ENCODE measurements at regions not wholly inside any gene's neighbourhood (a gene's known extent, or its start where the extent isn't known, plus 50 kb on each side); places are given as distances from the start of the nearest gene placed in this dataset.

- no peaks in the 10 kb centered on the region for H4K20me1 ChIP-seq (ENCODE audit: insufficient read depth)
- no peaks in the 10 kb centered on the region for H3K9me2 ChIP-seq (ENCODE audit: insufficient read depth)
- H3K79me2 ChIP-seq (ENCODE audit: insufficient read depth, low read length), result no peaks in the 10 kb centered on the region
- no peaks in the 10 kb centered on the region for H3K4me1 ChIP-seq (ENCODE audit: control insufficient read depth in 1 of 2, insufficient read depth in 2 of 2, low read length in 2 of 2)
- ChIA-PET POLR2A (no interaction called here), CTCF (no interaction called here), RAD21 (ENCODE audit: low non-redundant PET in 1 of 2, low total read pairs in 2 of 2, uncharacterized antibody in 2 of 2, unreplicated experiment in 2 of 2) (no interaction called here)
- ATAC-seq, result no peak
- no peak overlapping the region for H3K4me3 ChIP-seq (replicated peaks in 1 of 2; ENCODE audit: low read depth in 1 of 2, low read length in 2 of 2)
- TF ChIP-seq SRF (IDR thresholded peaks at IDR 0.05; ENCODE audit: low read depth) (no peak), JUND (IDR thresholded peaks at IDR 0.05) (no peak), CEBPB (IDR thresholded peaks at IDR 0.05; ENCODE audit: low read depth) (no peak), ZNF274 (IDR thresholded peaks at IDR 0.05; ENCODE audit: low read depth, low read length) (no peak), YY1 (IDR thresholded peaks at IDR 0.05; ENCODE audit: extremely low read depth, insufficient replicate concordance, low read depth, low read length) (no peak), TCF7L2 (IDR thresholded peaks at IDR 0.05; ENCODE audit: borderline replicate concordance, extremely low read depth, insufficient read depth, insufficient read length) (no peak), EZH2 (IDR thresholded peaks at IDR 0.05) (no peak), EZH2phosphoT487 (IDR thresholded peaks at IDR 0.05; ENCODE audit: borderline replicate concordance) (no peak), SP1 (IDR thresholded peaks at IDR 0.05; ENCODE audit: low read depth) (no peak), ELF1 (IDR thresholded peaks at IDR 0.05; ENCODE audit: borderline replicate concordance, low read depth) (no peak), ATF3 (IDR thresholded peaks at IDR 0.05) (no peak), EGR1 (IDR thresholded peaks at IDR 0.05; ENCODE audit: low read depth) (no peak), POLR2AphosphoS5 (IDR thresholded peaks at IDR 0.05; ENCODE audit: low read depth, low read length) (no peak), FOSL1 (IDR thresholded peaks at IDR 0.05; ENCODE audit: low read depth) (no peak), SIN3A (IDR thresholded peaks at IDR 0.05; ENCODE audit: low read depth) (no peak), CTCF (IDR thresholded peaks at IDR 0.05 in 2 of 3, conservative IDR thresholded peaks at IDR 0.05 in 1 of 3; ENCODE audit: borderline replicate concordance in 1 of 3, insufficient read depth in 1 of 3, low read depth in 2 of 3, low read length in 2 of 3) (no peak)
- TF ChIP-seq, protein P1, sequence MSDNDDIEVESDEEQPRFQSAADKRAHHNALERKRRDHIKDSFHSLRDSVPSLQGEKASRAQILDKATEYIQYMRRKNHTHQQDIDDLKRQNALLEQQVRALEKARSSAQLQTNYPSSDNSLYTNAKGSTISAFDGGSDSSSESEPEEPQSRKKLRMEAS (IDR thresholded peaks at IDR 0.05), result no peak
- TF ChIP-seq, protein P2, sequence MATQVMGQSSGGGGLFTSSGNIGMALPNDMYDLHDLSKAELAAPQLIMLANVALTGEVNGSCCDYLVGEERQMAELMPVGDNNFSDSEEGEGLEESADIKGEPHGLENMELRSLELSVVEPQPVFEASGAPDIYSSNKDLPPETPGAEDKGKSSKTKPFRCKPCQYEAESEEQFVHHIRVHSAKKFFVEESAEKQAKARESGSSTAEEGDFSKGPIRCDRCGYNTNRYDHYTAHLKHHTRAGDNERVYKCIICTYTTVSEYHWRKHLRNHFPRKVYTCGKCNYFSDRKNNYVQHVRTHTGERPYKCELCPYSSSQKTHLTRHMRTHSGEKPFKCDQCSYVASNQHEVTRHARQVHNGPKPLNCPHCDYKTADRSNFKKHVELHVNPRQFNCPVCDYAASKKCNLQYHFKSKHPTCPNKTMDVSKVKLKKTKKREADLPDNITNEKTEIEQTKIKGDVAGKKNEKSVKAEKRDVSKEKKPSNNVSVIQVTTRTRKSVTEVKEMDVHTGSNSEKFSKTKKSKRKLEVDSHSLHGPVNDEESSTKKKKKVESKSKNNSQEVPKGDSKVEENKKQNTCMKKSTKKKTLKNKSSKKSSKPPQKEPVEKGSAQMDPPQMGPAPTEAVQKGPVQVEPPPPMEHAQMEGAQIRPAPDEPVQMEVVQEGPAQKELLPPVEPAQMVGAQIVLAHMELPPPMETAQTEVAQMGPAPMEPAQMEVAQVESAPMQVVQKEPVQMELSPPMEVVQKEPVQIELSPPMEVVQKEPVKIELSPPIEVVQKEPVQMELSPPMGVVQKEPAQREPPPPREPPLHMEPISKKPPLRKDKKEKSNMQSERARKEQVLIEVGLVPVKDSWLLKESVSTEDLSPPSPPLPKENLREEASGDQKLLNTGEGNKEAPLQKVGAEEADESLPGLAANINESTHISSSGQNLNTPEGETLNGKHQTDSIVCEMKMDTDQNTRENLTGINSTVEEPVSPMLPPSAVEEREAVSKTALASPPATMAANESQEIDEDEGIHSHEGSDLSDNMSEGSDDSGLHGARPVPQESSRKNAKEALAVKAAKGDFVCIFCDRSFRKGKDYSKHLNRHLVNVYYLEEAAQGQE (IDR thresholded peaks at IDR 0.05; ENCODE audit: low read depth), result no peak
- H3K9me3 ChIP-seq (ENCODE audit: control insufficient read depth in 1 of 2, insufficient read depth in 1 of 2, low read depth in 1 of 2, low read length in 2 of 2), result no peaks in the 10 kb centered on the region
- no TSS peak for BruUV-seq (replicated peaks)
- no peak overlapping the region for H3K4me2 ChIP-seq (ENCODE audit: low read length)
- DNase-seq (ENCODE audit: low read depth, low spot score), result no peak
- no peaks in the 10 kb centered on the region for H3K36me3 ChIP-seq (ENCODE audit: control insufficient read depth in 1 of 2, insufficient read depth in 2 of 2, low read length in 2 of 2)
- no peak overlapping the region for H3K27ac ChIP-seq (ENCODE audit: low read depth, low read length)
- H2AFZ ChIP-seq (ENCODE audit: low read depth, low read length, poor library complexity, severe bottlenecking), result no peak overlapping the region
- peaks cover 5% of the 10 kb centered on the region; the same call in 1 of the 2 replicates for H3K27me3 ChIP-seq (ENCODE audit: insufficient read depth, low read length)
- H3K9ac ChIP-seq (ENCODE audit: low read length), result no peak overlapping the region
- intact Hi-C loops (cut with micrococcal nuclease), result no loop called here
These were observed 382.2 kb upstream of the TRIB2 start for GRCh38 chr2:12334412-12334966.
